Endothelial cell of umbilical vein (primary cell): ENCODE measurements at regions not wholly inside any gene's neighbourhood (a gene's known extent, or its start where the extent isn't known, plus 50 kb on each side); places are given as distances from the start of the nearest gene placed in this dataset.

Experiments used
- BruUV-seq: library from RNA; stranded (reverse); fragments of 400-500 nt; replicated peaks from 2 replicates; lab custom pipeline; 2021; lab: Mats Ljungman, UMichigan
- CTCF ChIA-PET: fragments of 300-600, 350-600 bp; sonication (Branson Sonifier 250); formaldehyde crosslinking; loops from one replicate; lab custom pipeline; 2021; ENCODE audit warnings: antibody characterized with exemption, inconsistent platforms; lab: Charles Lee
- POLR2A ChIA-PET: fragments of 300-600, 350-600 bp; sonication (Branson Sonifier 250); formaldehyde crosslinking; loops from one replicate; lab custom pipeline; 2021; ENCODE audit warnings: antibody characterized with exemption, inconsistent platforms; lab: Charles Lee
- DNase-seq: peaks from one replicate; pipeline ENCODE4 v3.0.0-alpha.2; 2011; ENCODE audit warnings: low read depth, low spot score
- FAIRE-seq: peaks from 2 replicates; lab custom pipeline; 2011; peaks lifted over from hg19 to GRCh38; lab: Jason Lieb, UNC
- H2AFZ ChIP-seq: 2 replicates; pipeline ENCODE4 v1.6.0; 2012; ENCODE audit warnings: low read depth, low read length, control low read depth, inconsistent platforms
- H3K27ac ChIP-seq: 2 replicates; pipeline ENCODE4 v1.5.1; 2011; ENCODE audit warnings: low read depth, mild to moderate bottlenecking, control low read depth, low read length, moderate library complexity; ENCODE audit not compliant: insufficient read depth
- H3K27me3 ChIP-seq, 2 experiments: 2 replicates each; pipeline versions ENCODE4 v1.6.0 to v1.6.1; 2011; ENCODE audit warnings: low read length in 2 of 2, mixed read lengths in 1 of 2; ENCODE audit not compliant: control insufficient read depth in 2 of 2, insufficient read depth in 2 of 2
- H3K36me3 ChIP-seq, 2 experiments: 2 replicates in 1 of 2; 3 replicates in 1 of 2; pipeline ENCODE4 v1.5.1; 2011; ENCODE audit warnings: low read length in 2 of 2, mild to moderate bottlenecking in 1 of 2, moderate library complexity in 1 of 2; ENCODE audit not compliant: control insufficient read depth in 2 of 2, insufficient read depth in 2 of 2; ENCODE audit errors: extremely low read depth in 1 of 2
- H3K4me1 ChIP-seq: 3 replicates; pipeline ENCODE4 v1.5.1; 2011; ENCODE audit warnings: mild to moderate bottlenecking, low read length; ENCODE audit not compliant: control insufficient read depth, insufficient read depth; ENCODE audit errors: extremely low read depth
- H3K4me2 ChIP-seq: 2 replicates; pipeline ENCODE4 v1.6.1; 2011; ENCODE audit warnings: low read length, control low read depth, mixed read lengths; ENCODE audit not compliant: insufficient read depth
- H3K4me3 ChIP-seq, 3 experiments: fragments of 200-600 bp in 1 of 3; sonication (generic), shearing (Covaris generic) in 1 of 3; replicated peaks in 1 of 3; 2 replicates each; pipeline ENCODE4 v1.5.1; 2011 to 2016; ENCODE audit warnings: control low read depth in 3 of 3, low read length in 3 of 3, mild to moderate bottlenecking in 2 of 3, inconsistent platforms in 1 of 3, low read depth in 1 of 3, moderate library complexity in 1 of 3; ENCODE audit not compliant: insufficient read depth in 1 of 3
- H3K79me2 ChIP-seq: 2 replicates; pipeline ENCODE4 v1.6.0; 2012; ENCODE audit warnings: low read length, inconsistent platforms; ENCODE audit not compliant: control insufficient read depth, insufficient read depth
- H3K9ac ChIP-seq: replicated peaks from 2 replicates; pipeline ENCODE3; 2011; ENCODE audit warnings: low read length, control low read depth; ENCODE audit not compliant: insufficient read depth; ENCODE audit errors: extremely low read depth
- H3K9me1 ChIP-seq: replicated peaks from 3 replicates; pipeline ENCODE4 v1.6.0; 2011; ENCODE audit warnings: mild to moderate bottlenecking, low read length; ENCODE audit not compliant: control insufficient read depth, insufficient read depth; ENCODE audit errors: extremely low read depth
- H3K9me3 ChIP-seq: replicated peaks from 2 replicates; pipeline ENCODE4 v1.5.1; 2012; ENCODE audit warnings: low read length, inconsistent platforms; ENCODE audit not compliant: control insufficient read depth, insufficient read depth
- H4K20me1 ChIP-seq: replicated peaks from 2 replicates; pipeline ENCODE3; 2011; ENCODE audit warnings: mild to moderate bottlenecking, low read length; ENCODE audit not compliant: control insufficient read depth, insufficient read depth; ENCODE audit errors: extremely low read depth
- CTCF ChIP-seq, 2 donors: IDR thresholded peaks; 1 replicate in 1 of 2; 2 replicates in 1 of 2; pipeline ENCODE4 v1.5.1; 2011; ENCODE audit warnings: low read length in 2 of 2, mild to moderate bottlenecking in 2 of 2, moderate library complexity in 2 of 2, control low read depth in 1 of 2, inconsistent platforms in 1 of 2, low read depth in 1 of 2; ENCODE audit not compliant: insufficient read depth in 1 of 2; ENCODE audit errors: extremely low read depth in 1 of 2
- EZH2 ChIP-seq: IDR thresholded peaks from 2 replicates; pipeline ENCODE4 v1.6.1; 2012; ENCODE audit warnings: borderline replicate concordance, low read depth, mild to moderate bottlenecking, moderate library complexity, low read length, inconsistent platforms; ENCODE audit not compliant: severe bottlenecking
- FOS ChIP-seq: IDR thresholded peaks from 2 replicates; pipeline ENCODE4 v1.6.1; 2011; ENCODE audit warnings: mild to moderate bottlenecking, low read length, moderate library complexity, borderline replicate concordance; ENCODE audit not compliant: insufficient read depth
- GATA2 ChIP-seq: IDR thresholded peaks from 2 replicates; pipeline ENCODE4 v1.7.0; 2011; ENCODE audit warnings: low read depth, mild to moderate bottlenecking, moderate library complexity, mixed read lengths, low read length; ENCODE audit not compliant: insufficient read length, insufficient read depth
- JUN ChIP-seq: IDR thresholded peaks from 2 replicates; pipeline ENCODE4 v1.6.1; 2011; ENCODE audit warnings: borderline replicate concordance, low read depth; ENCODE audit not compliant: insufficient read length, insufficient read depth
- MAX ChIP-seq: IDR thresholded peaks from 2 replicates; pipeline ENCODE4 v1.6.1; 2011; ENCODE audit not compliant: insufficient read depth, insufficient read length
- MYC ChIP-seq: IDR thresholded peaks from one replicate; pipeline ENCODE4 v1.6.1; 2011; ENCODE audit warnings: mild to moderate bottlenecking, low read depth, low read length
- POLR2A ChIP-seq: IDR thresholded peaks from 2 replicates; pipeline ENCODE4 v1.6.1; 2012; ENCODE audit warnings: low read depth, mild to moderate bottlenecking, control low read depth, low read length
- POLR2AphosphoS5 ChIP-seq: IDR thresholded peaks from 2 replicates; pipeline ENCODE4 v1.6.1; 2012; ENCODE audit warnings: low read depth, mild to moderate bottlenecking, control low read depth, low read length, moderate library complexity; ENCODE audit not compliant: insufficient read depth
- dilution Hi-C: fragments of 300-500 bp; cut with MboI; formaldehyde crosslinking; loops from one replicate; pipeline ENCODE4 v1.15.0; 2019; ENCODE audit warnings: low sequenced_read_pairs; ENCODE audit not compliant: extremely low pct_ligation_motif_present
- intact Hi-C: fragments of 100-400 bp; cut with micrococcal nuclease; formaldehyde crosslinking; loops from one replicate; pipeline ENCODE4 v1.10.0; 2022

GRCh38 chr1:172832006-172832725 lies 173.3 kb downstream of the FASLG start:
- H3K4me2 ChIP-seq = no peak overlapping the region
- CTCF ChIA-PET = no interaction called here

More at GRCh38 chr1:172832006-172832725, 173.3 kb downstream of the FASLG start:
- no peak overlapping the region for H2AFZ ChIP-seq
- no peak for TF ChIP-seq POLR2AphosphoS5
- TF ChIP-seq GATA2 = no peak
- TF ChIP-seq CTCF (IDR thresholded peaks at IDR 0.05; ENCODE audit: extremely low read depth in 1 of 2, insufficient read depth in 1 of 2, low read depth in 1 of 2, low read length in 2 of 2) = no peak
- TF ChIP-seq FOS = no peak
- no peak for TF ChIP-seq MAX
- no peak for TF ChIP-seq MYC
- no peak for TF ChIP-seq POLR2A
- TF ChIP-seq EZH2 = no peak
- TF ChIP-seq JUN = no peak
- DNase-seq (no peak), FAIRE-seq (no peak)
- no peak overlapping the region for H3K9ac ChIP-seq
- H3K36me3 ChIP-seq = no peaks in the 10 kb centered on the region
- H3K79me2 ChIP-seq = no peaks in the 10 kb centered on the region
- no peaks in the 10 kb centered on the region for H3K4me1 ChIP-seq
- POLR2A ChIA-PET = no interaction called here
- no peak overlapping the region for H3K27ac ChIP-seq
- H3K9me1 ChIP-seq = no peaks in the 10 kb centered on the region
- dilution Hi-C loops = no loop called here
- no peaks in the 10 kb centered on the region for H3K27me3 ChIP-seq
- no TSS peak for BruUV-seq
- intact Hi-C loops = no loop called here
- H3K9me3 ChIP-seq = no peaks in the 10 kb centered on the region
- no peaks in the 10 kb centered on the region for H4K20me1 ChIP-seq
- H3K4me3 ChIP-seq = no peak overlapping the region
